ENCODE measurements at regions not wholly inside any gene's neighbourhood (a gene's known extent, or its start where the extent isn't known, plus 50 kb on each side); places are given as distances from the start of the nearest gene placed in this dataset.

DNA sequence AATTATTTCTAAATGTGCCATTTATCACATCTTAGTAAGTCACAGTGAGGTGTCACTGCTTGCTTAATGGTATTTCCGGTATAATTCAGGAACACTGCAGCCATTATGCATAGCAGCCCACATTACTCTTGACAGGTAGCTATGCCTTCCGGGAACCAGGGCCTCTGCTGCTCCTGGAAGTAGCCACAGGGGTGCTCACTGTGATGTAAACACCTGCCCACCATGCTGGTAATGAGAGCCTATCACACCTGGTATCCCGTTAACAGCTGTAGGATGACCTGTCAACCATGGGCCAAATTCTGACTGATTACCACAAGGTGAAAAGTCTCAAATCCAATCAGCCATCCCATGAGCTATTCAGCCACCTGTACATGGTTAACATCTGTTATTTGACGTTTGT is 647.0 kb upstream of the NXPH2 start:
- no peak for TF ChIP-seq ZNF124 (CRISPR knock-in tag; IDR thresholded peaks at IDR 0.05)
- TF ChIP-seq, protein P1, sequence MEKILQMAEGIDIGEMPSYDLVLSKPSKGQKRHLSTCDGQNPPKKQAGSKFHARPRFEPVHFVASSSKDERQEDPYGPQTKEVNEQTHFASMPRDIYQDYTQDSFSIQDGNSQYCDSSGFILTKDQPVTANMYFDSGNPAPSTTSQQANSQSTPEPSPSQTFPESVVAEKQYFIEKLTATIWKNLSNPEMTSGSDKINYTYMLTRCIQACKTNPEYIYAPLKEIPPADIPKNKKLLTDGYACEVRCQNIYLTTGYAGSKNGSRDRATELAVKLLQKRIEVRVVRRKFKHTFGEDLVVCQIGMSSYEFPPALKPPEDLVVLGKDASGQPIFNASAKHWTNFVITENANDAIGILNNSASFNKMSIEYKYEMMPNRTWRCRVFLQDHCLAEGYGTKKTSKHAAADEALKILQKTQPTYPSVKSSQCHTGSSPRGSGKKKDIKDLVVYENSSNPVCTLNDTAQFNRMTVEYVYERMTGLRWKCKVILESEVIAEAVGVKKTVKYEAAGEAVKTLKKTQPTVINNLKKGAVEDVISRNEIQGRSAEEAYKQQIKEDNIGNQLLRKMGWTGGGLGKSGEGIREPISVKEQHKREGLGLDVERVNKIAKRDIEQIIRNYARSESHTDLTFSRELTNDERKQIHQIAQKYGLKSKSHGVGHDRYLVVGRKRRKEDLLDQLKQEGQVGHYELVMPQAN (IDR thresholded peaks at IDR 0.05; ENCODE audit: borderline replicate concordance): no peak
- no peak for TF ChIP-seq NRF1 (conservative IDR thresholded peaks at IDR 0.05 in 1 of 2, IDR thresholded peaks at IDR 0.05 in 1 of 2)
- TF ChIP-seq CTCF (IDR thresholded peaks at IDR 0.05 in 2 of 3, conservative IDR thresholded peaks at IDR 0.05 in 1 of 3; ENCODE audit: insufficient read depth in 2 of 3, low read depth in 1 of 3, low read length in 3 of 3): no peak
- TF ChIP-seq RCOR1 (IDR thresholded peaks at IDR 0.05; ENCODE audit: borderline replicate concordance in 1 of 2, low read depth in 2 of 2, low read length in 2 of 2): no peak
- no peak for TF ChIP-seq SP1 (CRISPR knock-in tag; IDR thresholded peaks at IDR 0.05)
- TF ChIP-seq, protein P2, sequence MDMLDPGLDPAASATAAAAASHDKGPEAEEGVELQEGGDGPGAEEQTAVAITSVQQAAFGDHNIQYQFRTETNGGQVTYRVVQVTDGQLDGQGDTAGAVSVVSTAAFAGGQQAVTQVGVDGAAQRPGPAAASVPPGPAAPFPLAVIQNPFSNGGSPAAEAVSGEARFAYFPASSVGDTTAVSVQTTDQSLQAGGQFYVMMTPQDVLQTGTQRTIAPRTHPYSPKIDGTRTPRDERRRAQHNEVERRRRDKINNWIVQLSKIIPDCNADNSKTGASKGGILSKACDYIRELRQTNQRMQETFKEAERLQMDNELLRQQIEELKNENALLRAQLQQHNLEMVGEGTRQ (CRISPR knock-in tag; IDR thresholded peaks at IDR 0.05): no peak
- no peak for TF ChIP-seq PTRF (tag; IDR thresholded peaks at IDR 0.05)
- TF ChIP-seq, protein P3, sequence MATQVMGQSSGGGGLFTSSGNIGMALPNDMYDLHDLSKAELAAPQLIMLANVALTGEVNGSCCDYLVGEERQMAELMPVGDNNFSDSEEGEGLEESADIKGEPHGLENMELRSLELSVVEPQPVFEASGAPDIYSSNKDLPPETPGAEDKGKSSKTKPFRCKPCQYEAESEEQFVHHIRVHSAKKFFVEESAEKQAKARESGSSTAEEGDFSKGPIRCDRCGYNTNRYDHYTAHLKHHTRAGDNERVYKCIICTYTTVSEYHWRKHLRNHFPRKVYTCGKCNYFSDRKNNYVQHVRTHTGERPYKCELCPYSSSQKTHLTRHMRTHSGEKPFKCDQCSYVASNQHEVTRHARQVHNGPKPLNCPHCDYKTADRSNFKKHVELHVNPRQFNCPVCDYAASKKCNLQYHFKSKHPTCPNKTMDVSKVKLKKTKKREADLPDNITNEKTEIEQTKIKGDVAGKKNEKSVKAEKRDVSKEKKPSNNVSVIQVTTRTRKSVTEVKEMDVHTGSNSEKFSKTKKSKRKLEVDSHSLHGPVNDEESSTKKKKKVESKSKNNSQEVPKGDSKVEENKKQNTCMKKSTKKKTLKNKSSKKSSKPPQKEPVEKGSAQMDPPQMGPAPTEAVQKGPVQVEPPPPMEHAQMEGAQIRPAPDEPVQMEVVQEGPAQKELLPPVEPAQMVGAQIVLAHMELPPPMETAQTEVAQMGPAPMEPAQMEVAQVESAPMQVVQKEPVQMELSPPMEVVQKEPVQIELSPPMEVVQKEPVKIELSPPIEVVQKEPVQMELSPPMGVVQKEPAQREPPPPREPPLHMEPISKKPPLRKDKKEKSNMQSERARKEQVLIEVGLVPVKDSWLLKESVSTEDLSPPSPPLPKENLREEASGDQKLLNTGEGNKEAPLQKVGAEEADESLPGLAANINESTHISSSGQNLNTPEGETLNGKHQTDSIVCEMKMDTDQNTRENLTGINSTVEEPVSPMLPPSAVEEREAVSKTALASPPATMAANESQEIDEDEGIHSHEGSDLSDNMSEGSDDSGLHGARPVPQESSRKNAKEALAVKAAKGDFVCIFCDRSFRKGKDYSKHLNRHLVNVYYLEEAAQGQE (IDR thresholded peaks at IDR 0.05; ENCODE audit: borderline replicate concordance): no peak
- TF ChIP-seq, protein P3 (CRISPR knock-in tag; IDR thresholded peaks at IDR 0.05; ENCODE audit: low read depth): no peak
- no peak for TF ChIP-seq YY1 (IDR thresholded peaks at IDR 0.05; ENCODE audit: borderline replicate concordance in 1 of 3, control insufficient read depth in 1 of 3, extremely low read depth in 1 of 3, insufficient read depth in 3 of 3, insufficient read length in 1 of 3, insufficient replicate concordance in 2 of 3, low read depth in 1 of 3, low read length in 2 of 3)
